ENCODE measurements at regions not wholly inside any gene's neighbourhood (a gene's known extent, or its start where the extent isn't known, plus 50 kb on each side); places are given as distances from the start of the nearest gene placed in this dataset.

DNA sequence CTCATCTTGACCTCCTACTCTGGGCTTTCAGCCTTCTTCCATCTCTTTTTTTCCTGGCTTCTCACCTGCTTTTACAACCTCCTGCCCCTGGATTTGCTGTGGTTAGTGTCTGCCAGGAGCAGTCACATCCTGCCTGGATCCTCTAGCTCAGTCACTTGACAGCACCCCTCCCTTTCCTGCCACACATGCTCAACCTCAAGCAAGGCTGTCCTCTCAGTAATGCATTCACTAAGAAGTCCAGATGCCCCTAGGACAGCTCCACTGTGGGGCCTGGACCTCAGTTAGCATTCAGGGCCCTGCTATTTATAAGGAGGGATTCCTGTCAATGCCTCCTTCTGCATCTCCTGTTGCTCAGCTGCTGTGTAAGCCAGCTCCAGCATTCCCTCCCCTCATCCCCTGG is 275.5 kb downstream of the SMAD2 start:
- Histone ChIP-seq H3K9me3 (replicated peaks; ENCODE audit: control insufficient read depth, insufficient read depth, low read depth, low read length) (no peaks in the 10 kb centered on the region), H4K20me1 (replicated peaks; ENCODE audit: control insufficient read depth, insufficient read depth, low read length) (no peaks in the 10 kb centered on the region), H3K4me1 (replicated peaks in 1 of 2; ENCODE audit: control insufficient read depth in 2 of 2, insufficient read depth in 2 of 2, low read length in 2 of 2) (no peaks in the 10 kb centered on the region), H3K4me2 (ENCODE audit: insufficient read depth, low read length) (no peak overlapping the region), H3K36me3 (ENCODE audit: control insufficient read depth, insufficient read depth, low read length) (no peaks in the 10 kb centered on the region), H3K79me2 (ENCODE audit: control insufficient read depth, insufficient read depth, low read length) (no peaks in the 10 kb centered on the region), H3K4me3 (no peak overlapping the region), H3K9me1 (ENCODE audit: control insufficient read depth, insufficient read depth, low read length) (no peaks in the 10 kb centered on the region), H3K27ac (ENCODE audit: extremely low read depth, low read depth, low read length) (no peak overlapping the region), H3K9ac (ENCODE audit: insufficient read depth in 1 of 2, low read depth in 2 of 2, low read length in 2 of 2) (no peak overlapping the region), H3K27me3 (ENCODE audit: control insufficient read depth in 2 of 2, insufficient read depth in 2 of 2, low read length in 2 of 2) (no peaks in the 10 kb centered on the region), H2AFZ (ENCODE audit: low read depth, low read length) (no peak overlapping the region)
- FAIRE-seq (no peak), DNase-seq (ENCODE audit: extremely low read depth in 1 of 4, low spot score in 3 of 4) (no peak), ATAC-seq (no peak)
- no TSS peak for BruUV-seq (replicated peaks)
- intact Hi-C loops (cut with micrococcal nuclease) (no loop called here), in situ Hi-C loops (cut with MboI) (no loop called here)
- ChIA-PET CTCF (ENCODE audit: low intra/inter-chr PET ratio) (no interaction called here), POLR2A (no interaction called here)
- TF ChIP-seq, protein P1, sequence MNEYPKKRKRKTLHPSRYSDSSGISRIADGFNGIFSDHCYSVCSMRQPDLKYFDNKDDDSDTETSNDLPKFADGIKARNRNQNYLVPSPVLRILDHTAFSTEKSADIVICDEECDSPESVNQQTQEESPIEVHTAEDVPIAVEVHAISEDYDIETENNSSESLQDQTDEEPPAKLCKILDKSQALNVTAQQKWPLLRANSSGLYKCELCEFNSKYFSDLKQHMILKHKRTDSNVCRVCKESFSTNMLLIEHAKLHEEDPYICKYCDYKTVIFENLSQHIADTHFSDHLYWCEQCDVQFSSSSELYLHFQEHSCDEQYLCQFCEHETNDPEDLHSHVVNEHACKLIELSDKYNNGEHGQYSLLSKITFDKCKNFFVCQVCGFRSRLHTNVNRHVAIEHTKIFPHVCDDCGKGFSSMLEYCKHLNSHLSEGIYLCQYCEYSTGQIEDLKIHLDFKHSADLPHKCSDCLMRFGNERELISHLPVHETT (CRISPR knock-in tag; conservative IDR thresholded peaks at IDR 0.05 in 1 of 2, IDR thresholded peaks at IDR 0.05 in 1 of 2), result no peak
- TF ChIP-seq RBM17 (IDR thresholded peaks at IDR 0.05; ENCODE audit: borderline replicate concordance, low read depth, low read length), result no peak
- no peak for TF ChIP-seq CREBBP (IDR thresholded peaks at IDR 0.05; ENCODE audit: low read depth, low read length)
- no peak for TF ChIP-seq TARDBP (IDR thresholded peaks at IDR 0.05)
- no peak for TF ChIP-seq PTRF (tag; IDR thresholded peaks at IDR 0.05)
- TF ChIP-seq ZNF717 (CRISPR knock-in tag; IDR thresholded peaks at IDR 0.05), result no peak
- TF ChIP-seq TRIM24 (IDR thresholded peaks at IDR 0.05), result no peak
- no peak for TF ChIP-seq ATF7 (IDR thresholded peaks at IDR 0.05)
- TF ChIP-seq SMARCE1 (IDR thresholded peaks at IDR 0.05), result no peak

All from K562 (cell line).